C4-2B (cell line): ENCODE measurements at regions not wholly inside any gene's neighbourhood (a gene's known extent, or its start where the extent isn't known, plus 50 kb on each side); places are given as distances from the start of the nearest gene placed in this dataset.

Experiments used
- CTCF ChIP-seq: fragments of 450-650 bp; conservative IDR thresholded peaks from 2 replicates; pipeline ENCODE4 v1.5.1; 2017; ENCODE audit warnings: mild to moderate bottlenecking
- ZFX ChIP-seq: fragments of 450-650 bp; IDR thresholded peaks from 2 replicates; pipeline ENCODE4 v1.6.1; 2017

GRCh38 chr3:148583793-148584192 lies 113.9 kb upstream of the AGTR1 start:
- no peak for TF ChIP-seq CTCF
- no peak for TF ChIP-seq ZFX
